ENCODE measurements at regions not wholly inside any gene's neighbourhood (a gene's known extent, or its start where the extent isn't known, plus 50 kb on each side); places are given as distances from the start of the nearest gene placed in this dataset.

GRCh38 chr6:67976486-67976885 lies 658.6 kb upstream of the ADGRB3 start:
- TF ChIP-seq CTCF (conservative IDR thresholded peaks at IDR 0.05; ENCODE audit: low read depth, low read length) (no peak), EZH2 (IDR thresholded peaks at IDR 0.05; ENCODE audit: low read length, unreplicated experiment) (no peak)
